ENCODE measurements at regions not wholly inside any gene's neighbourhood (a gene's known extent, or its start where the extent isn't known, plus 50 kb on each side); places are given as distances from the start of the nearest gene placed in this dataset.

GRCh38 chr2:6148882-6149281 is 456.7 kb downstream of the SOX11 start:
- CTCF ChIA-PET, result interaction anchor here (0.8 kb wide), 1 partner anchor 16 kb away, joined by 3 read pairs; no protein-coding TSS in a partner anchor
- no peak for DNase-seq (ENCODE audit: unreplicated experiment)
- no TSS peak for BruUV-seq (replicated peaks)
- POLR2A ChIA-PET, result no interaction called here
- no peak overlapping the region for H3K4me3 Mint-ChIP-seq (ENCODE audit: unreplicated experiment)
- H3K36me3 Mint-ChIP-seq (ENCODE audit: insufficient read depth, unreplicated experiment), result no peaks in the 10 kb centered on the region
- no peaks in the 10 kb centered on the region for H3K4me1 Mint-ChIP-seq (ENCODE audit: insufficient read depth, unreplicated experiment)
- intact Hi-C loops (cut with micrococcal nuclease), result no loop called here
- no peak for TF ChIP-seq CTCF (IDR thresholded peaks at IDR 0.05; ENCODE audit: unreplicated experiment)
- no peaks in the 10 kb centered on the region for H3K27me3 Mint-ChIP-seq (ENCODE audit: insufficient read depth, unreplicated experiment)
- H3K9me3 Mint-ChIP-seq (ENCODE audit: unreplicated experiment), result no peaks in the 10 kb centered on the region
- no peak overlapping the region for H3K27ac Mint-ChIP-seq (ENCODE audit: low read depth, unreplicated experiment)

GRCh38 chr2:6159606-6160005 is 467.4 kb downstream of the SOX11 start:
- intact Hi-C loops (cut with micrococcal nuclease), result no loop called here
- ChIA-PET POLR2A (no interaction called here), CTCF (no interaction called here)
- TF ChIP-seq CTCF (IDR thresholded peaks at IDR 0.05; ENCODE audit: unreplicated experiment), result no peak
- BruUV-seq (replicated peaks), result no TSS peak
- H3K27ac Mint-ChIP-seq (ENCODE audit: low read depth, unreplicated experiment), result no peak overlapping the region
- H3K27me3 Mint-ChIP-seq (ENCODE audit: insufficient read depth, unreplicated experiment), result no peaks in the 10 kb centered on the region
- peaks cover 6% of the 10 kb centered on the region for H3K36me3 Mint-ChIP-seq (ENCODE audit: insufficient read depth, unreplicated experiment)
- H3K9me3 Mint-ChIP-seq (ENCODE audit: unreplicated experiment), result no peaks in the 10 kb centered on the region
- no peak overlapping the region for H3K4me3 Mint-ChIP-seq (ENCODE audit: unreplicated experiment)
- H3K4me1 Mint-ChIP-seq (ENCODE audit: insufficient read depth, unreplicated experiment), result no peaks in the 10 kb centered on the region
- DNase-seq (ENCODE audit: unreplicated experiment), result no peak

GRCh38 chr2:6163932-6164331 is 471.7 kb downstream of the SOX11 start:
- Mint-ChIP-seq H3K36me3 (ENCODE audit: insufficient read depth, unreplicated experiment) (peaks cover 6% of the 10 kb centered on the region), H3K4me3 (ENCODE audit: unreplicated experiment) (no peak overlapping the region), H3K27me3 (ENCODE audit: insufficient read depth, unreplicated experiment) (no peaks in the 10 kb centered on the region), H3K27ac (ENCODE audit: low read depth, unreplicated experiment) (no peak overlapping the region), H3K9me3 (ENCODE audit: unreplicated experiment) (no peaks in the 10 kb centered on the region), H3K4me1 (ENCODE audit: insufficient read depth, unreplicated experiment) (no peaks in the 10 kb centered on the region)
- BruUV-seq (replicated peaks), result no TSS peak
- intact Hi-C loops (cut with micrococcal nuclease), result no loop called here
- no peak for TF ChIP-seq CTCF (IDR thresholded peaks at IDR 0.05; ENCODE audit: unreplicated experiment)
- no peak for DNase-seq (ENCODE audit: unreplicated experiment)
- CTCF ChIA-PET, result no interaction called here
- POLR2A ChIA-PET, result no interaction called here

- CTCF ChIA-PET, result interaction anchor here (0.7 kb wide), 1 partner anchor 17 kb away, joined by 3 read pairs; no protein-coding TSS in a partner anchor
- Mint-ChIP-seq H3K36me3 (ENCODE audit: insufficient read depth, unreplicated experiment) (no peaks in the 10 kb centered on the region), H3K9me3 (ENCODE audit: unreplicated experiment) (no peaks in the 10 kb centered on the region), H3K4me3 (ENCODE audit: unreplicated experiment) (no peak overlapping the region), H3K4me1 (ENCODE audit: insufficient read depth, unreplicated experiment) (no peaks in the 10 kb centered on the region), H3K27me3 (ENCODE audit: insufficient read depth, unreplicated experiment) (no peaks in the 10 kb centered on the region), H3K27ac (ENCODE audit: low read depth, unreplicated experiment) (no peak overlapping the region)
- DNase-seq (ENCODE audit: unreplicated experiment), result no peak
- POLR2A ChIA-PET, result no interaction called here
- TF ChIP-seq CTCF (IDR thresholded peaks at IDR 0.05; ENCODE audit: unreplicated experiment), result no peak
- no TSS peak for BruUV-seq (replicated peaks)
- intact Hi-C loops (cut with micrococcal nuclease), result no loop called here
Measured at GRCh38 chr2:6164986-6165747, 473.0 kb downstream of the SOX11 start.

Measured in MCF 10A (cell line).